GM12878 (cell line): ENCODE measurements at regions not wholly inside any gene's neighbourhood (a gene's known extent, or its start where the extent isn't known, plus 50 kb on each side); places are given as distances from the start of the nearest gene placed in this dataset.

Experiments
- BACH1 ChIP-seq: fragments of 450-650 bp; IDR thresholded peaks from 2 replicates; pipeline ENCODE4 v1.6.1; 2017; ENCODE audit warnings: mild to moderate bottlenecking, borderline replicate concordance
- TF ChIP-seq, protein P1 (sequence below): IDR thresholded peaks from 2 replicates; pipeline ENCODE4 v1.6.1; 2011; ENCODE audit warnings: low read depth, low read length, improper control_type of control experiment, borderline replicate concordance

DNA sequence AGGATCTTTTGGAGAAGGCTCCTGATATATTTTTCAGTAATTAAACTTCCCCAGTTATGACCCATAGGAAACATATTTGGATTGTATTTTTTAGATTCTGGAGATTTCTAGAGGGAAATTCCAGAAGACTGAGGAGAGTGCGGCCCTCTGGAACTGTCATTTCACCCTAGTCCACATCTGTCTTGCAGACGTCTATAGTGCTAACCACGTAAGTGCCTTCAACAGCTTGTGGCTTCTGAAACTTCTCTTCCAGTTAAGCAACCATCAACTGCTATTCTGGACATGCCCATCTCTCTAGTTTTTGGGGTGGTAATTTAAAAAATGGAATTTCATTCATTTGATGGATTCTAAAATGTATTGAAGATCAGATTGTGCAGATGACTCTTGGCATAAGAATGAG lies 1098.8 kb downstream of the TMEM121 start:
- TF ChIP-seq, protein P1, sequence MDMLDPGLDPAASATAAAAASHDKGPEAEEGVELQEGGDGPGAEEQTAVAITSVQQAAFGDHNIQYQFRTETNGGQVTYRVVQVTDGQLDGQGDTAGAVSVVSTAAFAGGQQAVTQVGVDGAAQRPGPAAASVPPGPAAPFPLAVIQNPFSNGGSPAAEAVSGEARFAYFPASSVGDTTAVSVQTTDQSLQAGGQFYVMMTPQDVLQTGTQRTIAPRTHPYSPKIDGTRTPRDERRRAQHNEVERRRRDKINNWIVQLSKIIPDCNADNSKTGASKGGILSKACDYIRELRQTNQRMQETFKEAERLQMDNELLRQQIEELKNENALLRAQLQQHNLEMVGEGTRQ = no peak
- no peak for TF ChIP-seq BACH1
